Activated CD8-positive, alpha-beta memory T cell treated with anti-CD3 and anti-CD28 coated beads, Interleukin-2, amount 10 ng/mL, durations not matched to agents 7 days and 5 days (primary cell): ENCODE measurements at regions not wholly inside any gene's neighbourhood (a gene's known extent, or its start where the extent isn't known, plus 50 kb on each side); places are given as distances from the start of the nearest gene placed in this dataset.

Source experiments
- ATAC-seq: fragments of 150-1000 bp; cut with Tn5 transposase; one replicate; pipeline ENCODE4 v1.10.0; 2021; ENCODE audit warnings: moderate library complexity
- CTCF ChIA-PET: fragments of 350-600 bp; sonication (Branson Sonifier 250); formaldehyde crosslinking; loops from one replicate; lab custom pipeline; 2021; ENCODE audit warnings: antibody characterized with exemption; lab: Charles Lee
- DNase-seq: peaks from one replicate; pipeline ENCODE4 v3.0.0-alpha.2; 2020
- H3K27ac Mint-ChIP-seq: one replicate; pipeline ENCODE4 v1.8.0; 2021; ENCODE audit warnings: mild to moderate bottlenecking, mixed read lengths
- H3K27me3 Mint-ChIP-seq: one replicate; pipeline ENCODE4 v1.8.0; 2021; ENCODE audit warnings: mixed read lengths
- H3K36me3 Mint-ChIP-seq: one replicate; pipeline ENCODE4 v1.8.0; 2021; ENCODE audit warnings: mild to moderate bottlenecking, mixed read lengths
- H3K4me1 Mint-ChIP-seq: one replicate; pipeline ENCODE4 v1.8.0; 2021; ENCODE audit warnings: mixed read lengths
- H3K4me3 Mint-ChIP-seq: one replicate; pipeline ENCODE4 v1.8.0; 2021; ENCODE audit warnings: mild to moderate bottlenecking, moderate library complexity, mixed read lengths
- H3K9me3 Mint-ChIP-seq: one replicate; pipeline ENCODE4 v1.8.0; 2022; ENCODE audit warnings: low read depth, mixed read lengths

- H3K36me3 Mint-ChIP-seq = no peaks in the 10 kb centered on the region
- H3K4me3 Mint-ChIP-seq = no peak overlapping the region
- no peaks in the 10 kb centered on the region for H3K9me3 Mint-ChIP-seq
- CTCF ChIA-PET = no interaction called here
- DNase-seq (no peak), ATAC-seq (no peak)
- H3K27ac Mint-ChIP-seq = no peak overlapping the region
- no peaks in the 10 kb centered on the region for H3K4me1 Mint-ChIP-seq
- peaks cover 2% of the 10 kb centered on the region for H3K27me3 Mint-ChIP-seq
Observed at GRCh38 chr13:28566891-28567290, 72.0 kb upstream of the FLT1 start.

- Mint-ChIP-seq H3K36me3 (no peaks in the 10 kb centered on the region), H3K4me3 (no peak overlapping the region), H3K27ac (no peak overlapping the region), H3K27me3 (peaks cover 4% of the 10 kb centered on the region), H3K4me1 (no peaks in the 10 kb centered on the region), H3K9me3 (no peaks in the 10 kb centered on the region)
- CTCF ChIA-PET = no interaction called here
- DNase-seq = no peak
- ATAC-seq = no peak
Observed at GRCh38 chr13:28566283-28566682, 71.4 kb upstream of the FLT1 start.

- Mint-ChIP-seq H3K9me3 (no peaks in the 10 kb centered on the region), H3K36me3 (no peaks in the 10 kb centered on the region), H3K4me1 (no peaks in the 10 kb centered on the region), H3K27me3 (peaks cover 9% of the 10 kb centered on the region), H3K4me3 (no peak overlapping the region), H3K27ac (no peak overlapping the region)
- DNase-seq (no peak), ATAC-seq (no peak)
- CTCF ChIA-PET = interaction anchor here (0.6 kb wide), 1 partner anchor 166 kb away, joined by 3 read pairs; no protein-coding TSS in a partner anchor
Observed at GRCh38 chr13:28564030-28564429, 69.1 kb upstream of the FLT1 start.

- Mint-ChIP-seq H3K9me3 (no peaks in the 10 kb centered on the region), H3K4me1 (no peaks in the 10 kb centered on the region), H3K4me3 (no peak overlapping the region), H3K27me3 (peaks cover 9% of the 10 kb centered on the region), H3K36me3 (no peaks in the 10 kb centered on the region), H3K27ac (no peak overlapping the region)
- CTCF ChIA-PET = interaction anchor here (0.6 kb wide), 1 partner anchor 166 kb away, joined by 3 read pairs; no protein-coding TSS in a partner anchor
- DNase-seq (no peak), ATAC-seq (no peak)
Observed at GRCh38 chr13:28563609-28564008, 68.7 kb upstream of the FLT1 start.

- no peaks in the 10 kb centered on the region for H3K4me1 Mint-ChIP-seq
- ATAC-seq = no peak
- no peaks in the 10 kb centered on the region for H3K9me3 Mint-ChIP-seq
- H3K4me3 Mint-ChIP-seq = no peak overlapping the region
- H3K36me3 Mint-ChIP-seq = no peaks in the 10 kb centered on the region
- peaks cover 9% of the 10 kb centered on the region for H3K27me3 Mint-ChIP-seq
- no peak for DNase-seq
- no peak overlapping the region for H3K27ac Mint-ChIP-seq
- CTCF ChIA-PET = no interaction called here
Observed at GRCh38 chr13:28560612-28561011, 65.7 kb upstream of the FLT1 start.

- CTCF ChIA-PET = no interaction called here
- no peaks in the 10 kb centered on the region for H3K36me3 Mint-ChIP-seq
Observed at GRCh38 chr13:28559636-28560259, 64.8 kb upstream of the FLT1 start.

GRCh38 chr13:28558567-28558966 lies 63.6 kb upstream of the FLT1 start:
- ATAC-seq (no peak), DNase-seq (no peak)
- no peak overlapping the region for H3K4me3 Mint-ChIP-seq
- H3K9me3 Mint-ChIP-seq = no peaks in the 10 kb centered on the region
- H3K27ac Mint-ChIP-seq = no peak overlapping the region
- no peaks in the 10 kb centered on the region for H3K4me1 Mint-ChIP-seq
- CTCF ChIA-PET = no interaction called here
- peaks cover 17% of the 10 kb centered on the region for H3K27me3 Mint-ChIP-seq
- no peaks in the 10 kb centered on the region for H3K36me3 Mint-ChIP-seq

More at GRCh38 chr13:28559636-28560259, 64.8 kb upstream of the FLT1 start:
- DNase-seq (no peak), ATAC-seq (no peak)
- Mint-ChIP-seq H3K27me3 (peaks cover 16% of the 10 kb centered on the region), H3K27ac (no peak overlapping the region), H3K9me3 (no peaks in the 10 kb centered on the region), H3K4me1 (no peaks in the 10 kb centered on the region), H3K4me3 (no peak overlapping the region)

- CTCF ChIA-PET = no interaction called here
- Mint-ChIP-seq H3K9me3 (no peaks in the 10 kb centered on the region), H3K36me3 (no peaks in the 10 kb centered on the region), H3K27me3 (peaks cover 17% of the 10 kb centered on the region), H3K4me1 (no peaks in the 10 kb centered on the region), H3K4me3 (no peak overlapping the region), H3K27ac (no peak overlapping the region)
- ATAC-seq (no peak), DNase-seq (no peak)
Observed at GRCh38 chr13:28557725-28558520, 63.0 kb upstream of the FLT1 start.

- no peaks in the 10 kb centered on the region for H3K9me3 Mint-ChIP-seq
- H3K27ac Mint-ChIP-seq = no peak overlapping the region
- no peak for ATAC-seq
Observed at GRCh38 chr13:28555096-28555495, 60.2 kb upstream of the FLT1 start.

GRCh38 chr13:28553971-28554370 lies 59.0 kb upstream of the FLT1 start:
- Mint-ChIP-seq H3K9me3 (no peaks in the 10 kb centered on the region), H3K4me3 (no peak overlapping the region), H3K27ac (no peak overlapping the region), H3K27me3 (peaks cover 19% of the 10 kb centered on the region), H3K36me3 (no peaks in the 10 kb centered on the region), H3K4me1 (no peaks in the 10 kb centered on the region)
- DNase-seq (no peak), ATAC-seq (no peak)
- CTCF ChIA-PET = no interaction called here

More at GRCh38 chr13:28555096-28555495, 60.2 kb upstream of the FLT1 start:
- no peak for DNase-seq
- H3K4me1 Mint-ChIP-seq = no peaks in the 10 kb centered on the region
- CTCF ChIA-PET = no interaction called here
- no peaks in the 10 kb centered on the region for H3K36me3 Mint-ChIP-seq
- H3K4me3 Mint-ChIP-seq = no peak overlapping the region
- H3K27me3 Mint-ChIP-seq = peaks cover 16% of the 10 kb centered on the region

- Mint-ChIP-seq H3K4me3 (no peak overlapping the region), H3K9me3 (no peaks in the 10 kb centered on the region), H3K27me3 (peaks cover 27% of the 10 kb centered on the region), H3K27ac (no peak overlapping the region), H3K36me3 (peaks cover 2% of the 10 kb centered on the region), H3K4me1 (no peaks in the 10 kb centered on the region)
- ATAC-seq (no peak), DNase-seq (no peak)
- CTCF ChIA-PET = no interaction called here
Observed at GRCh38 chr13:28552288-28552687, 57.4 kb upstream of the FLT1 start.

GRCh38 chr13:28551498-28551895 lies 56.6 kb upstream of the FLT1 start:
- no peaks in the 10 kb centered on the region for H3K4me1 Mint-ChIP-seq
- H3K4me3 Mint-ChIP-seq = no peak overlapping the region
- ATAC-seq = no peak
- CTCF ChIA-PET = no interaction called here
- peaks cover 27% of the 10 kb centered on the region for H3K27me3 Mint-ChIP-seq
- H3K9me3 Mint-ChIP-seq = no peaks in the 10 kb centered on the region
- peaks cover 2% of the 10 kb centered on the region for H3K36me3 Mint-ChIP-seq
- H3K27ac Mint-ChIP-seq = no peak overlapping the region
- no peak for DNase-seq

GRCh38 chr13:28550721-28551497 lies 56.0 kb upstream of the FLT1 start:
- no peaks in the 10 kb centered on the region for H3K4me1 Mint-ChIP-seq
- H3K27me3 Mint-ChIP-seq = peaks cover 27% of the 10 kb centered on the region
- DNase-seq (no peak), ATAC-seq (no peak)
- H3K4me3 Mint-ChIP-seq = no peak overlapping the region
- H3K9me3 Mint-ChIP-seq = no peaks in the 10 kb centered on the region
- CTCF ChIA-PET = no interaction called here
- peaks cover 2% of the 10 kb centered on the region for H3K36me3 Mint-ChIP-seq
- no peak overlapping the region for H3K27ac Mint-ChIP-seq
